Brain microvascular endothelial cell (primary cell): ENCODE measurements at regions not wholly inside any gene's neighbourhood (a gene's known extent, or its start where the extent isn't known, plus 50 kb on each side); places are given as distances from the start of the nearest gene placed in this dataset.

Experiments
- DNase-seq: peaks from one replicate; pipeline ENCODE4 v3.0.0-alpha.2; 2020
- H3K27ac ChIP-seq: fragments of 250-450 bp; sonication (Bioruptor Pico); 2 replicates; pipeline ENCODE4 v1.5.1; 2020; ENCODE audit warnings: mild to moderate bottlenecking, moderate library complexity
- H3K27me3 ChIP-seq: fragments of 250-450 bp; sonication (Bioruptor Pico); replicated peaks from 2 replicates; pipeline ENCODE4 v1.5.1; 2020; ENCODE audit warnings: mild to moderate bottlenecking
- H3K36me3 ChIP-seq: fragments of 250-450 bp; sonication (Bioruptor Pico); replicated peaks from 2 replicates; pipeline ENCODE4 v1.5.1; 2020; ENCODE audit warnings: mild to moderate bottlenecking
- H3K4me3 ChIP-seq: 2 replicates; pipeline ENCODE4 v1.5.1; 2011; ENCODE audit warnings: low read depth, mild to moderate bottlenecking, control low read depth, low read length, moderate library complexity
- in situ Hi-C: cut with HindIII; loops from 2 replicates; pipeline ENCODE4 v1.10.0; 2017; ENCODE audit warnings: low sequenced_read_pairs, low pct_ligation_motif_present
- TF ChIP-seq, protein P1 (sequence below): IDR thresholded peaks from 2 replicates; pipeline ENCODE4 v1.5.1; 2011; ENCODE audit warnings: low read depth, mild to moderate bottlenecking, moderate library complexity, low read length, control low read depth, inconsistent platforms; ENCODE audit errors: missing control alignments

GRCh38 chr11:116459185-116460045 is 313.4 kb downstream of the BUD13 start:
- H3K36me3 ChIP-seq: no peaks in the 10 kb centered on the region
- H3K27me3 ChIP-seq: no peaks in the 10 kb centered on the region
- no peak overlapping the region for H3K27ac ChIP-seq
- TF ChIP-seq, protein P1, sequence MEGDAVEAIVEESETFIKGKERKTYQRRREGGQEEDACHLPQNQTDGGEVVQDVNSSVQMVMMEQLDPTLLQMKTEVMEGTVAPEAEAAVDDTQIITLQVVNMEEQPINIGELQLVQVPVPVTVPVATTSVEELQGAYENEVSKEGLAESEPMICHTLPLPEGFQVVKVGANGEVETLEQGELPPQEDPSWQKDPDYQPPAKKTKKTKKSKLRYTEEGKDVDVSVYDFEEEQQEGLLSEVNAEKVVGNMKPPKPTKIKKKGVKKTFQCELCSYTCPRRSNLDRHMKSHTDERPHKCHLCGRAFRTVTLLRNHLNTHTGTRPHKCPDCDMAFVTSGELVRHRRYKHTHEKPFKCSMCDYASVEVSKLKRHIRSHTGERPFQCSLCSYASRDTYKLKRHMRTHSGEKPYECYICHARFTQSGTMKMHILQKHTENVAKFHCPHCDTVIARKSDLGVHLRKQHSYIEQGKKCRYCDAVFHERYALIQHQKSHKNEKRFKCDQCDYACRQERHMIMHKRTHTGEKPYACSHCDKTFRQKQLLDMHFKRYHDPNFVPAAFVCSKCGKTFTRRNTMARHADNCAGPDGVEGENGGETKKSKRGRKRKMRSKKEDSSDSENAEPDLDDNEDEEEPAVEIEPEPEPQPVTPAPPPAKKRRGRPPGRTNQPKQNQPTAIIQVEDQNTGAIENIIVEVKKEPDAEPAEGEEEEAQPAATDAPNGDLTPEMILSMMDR: no peak
- in situ Hi-C loops: no loop called here
- no peak overlapping the region for H3K4me3 ChIP-seq
- no peak for DNase-seq

- no peak overlapping the region for H3K4me3 ChIP-seq
- in situ Hi-C loops: no loop called here
- no peak for DNase-seq
- TF ChIP-seq, protein P1: no peak
- no peak overlapping the region for H3K27ac ChIP-seq
- H3K36me3 ChIP-seq: no peaks in the 10 kb centered on the region
- no peaks in the 10 kb centered on the region for H3K27me3 ChIP-seq
These were observed 314.2 kb downstream of the BUD13 start for GRCh38 chr11:116458546-116458945.

DNA sequence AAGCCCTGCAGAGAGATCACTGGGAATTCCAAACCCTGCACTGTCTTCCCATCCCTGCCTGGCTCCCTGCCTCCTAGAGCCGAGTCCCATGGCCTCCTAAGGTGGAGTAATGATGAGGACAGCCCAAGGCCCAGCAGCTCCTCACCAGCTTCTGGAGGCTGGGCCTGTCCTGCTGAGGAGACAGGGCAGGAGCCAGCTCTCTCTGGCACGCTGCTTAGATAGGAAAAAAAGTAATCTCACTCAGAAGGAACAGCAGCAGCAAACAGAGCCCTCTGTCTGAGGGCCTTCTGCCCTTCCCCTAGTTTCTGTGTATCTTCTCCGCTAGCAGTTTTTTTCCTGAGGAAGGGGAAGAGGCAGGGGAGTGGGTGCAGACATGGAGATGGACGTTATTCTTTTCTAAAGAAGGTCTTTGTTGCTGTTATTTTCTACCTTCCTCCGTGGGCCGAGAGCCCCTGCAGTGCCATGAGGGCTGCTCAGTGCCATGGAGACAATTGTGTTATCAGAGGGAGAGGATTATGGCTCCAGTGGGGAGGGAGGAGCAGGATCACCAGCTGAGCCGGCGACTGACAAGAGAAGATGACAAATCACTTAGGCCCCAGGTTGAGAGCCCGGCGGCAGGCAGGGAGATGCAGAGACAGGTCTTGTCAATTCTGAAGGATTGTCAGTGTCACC is 315.3 kb downstream of the BUD13 start:
- no peaks in the 10 kb centered on the region for H3K36me3 ChIP-seq
- H3K27me3 ChIP-seq: no peaks in the 10 kb centered on the region
- H3K4me3 ChIP-seq: no peak overlapping the region
- DNase-seq: no peak
- TF ChIP-seq, protein P1: no peak
- in situ Hi-C loops: no loop called here
- no peak overlapping the region for H3K27ac ChIP-seq

- Histone ChIP-seq H3K36me3 (no peaks in the 10 kb centered on the region), H3K4me3 (no peak overlapping the region), H3K27ac (no peak overlapping the region), H3K27me3 (no peaks in the 10 kb centered on the region)
- in situ Hi-C loops: no loop called here
- no peak for DNase-seq
- TF ChIP-seq, protein P1: no peak
These were observed 317.8 kb downstream of the BUD13 start for GRCh38 chr11:116454951-116455350.

GRCh38 chr11:116454020-116454645 is 318.7 kb downstream of the BUD13 start:
- H3K27me3 ChIP-seq: no peaks in the 10 kb centered on the region
- no peaks in the 10 kb centered on the region for H3K36me3 ChIP-seq
- H3K4me3 ChIP-seq: no peak overlapping the region
- peak; percentile 31 for DNase-seq
- TF ChIP-seq, protein P1: peak; percentile 57
- no peak overlapping the region for H3K27ac ChIP-seq
- in situ Hi-C loops: no loop called here
